ENCODE measurements at regions not wholly inside any gene's neighbourhood (a gene's known extent, or its start where the extent isn't known, plus 50 kb on each side); places are given as distances from the start of the nearest gene placed in this dataset.

DNA sequence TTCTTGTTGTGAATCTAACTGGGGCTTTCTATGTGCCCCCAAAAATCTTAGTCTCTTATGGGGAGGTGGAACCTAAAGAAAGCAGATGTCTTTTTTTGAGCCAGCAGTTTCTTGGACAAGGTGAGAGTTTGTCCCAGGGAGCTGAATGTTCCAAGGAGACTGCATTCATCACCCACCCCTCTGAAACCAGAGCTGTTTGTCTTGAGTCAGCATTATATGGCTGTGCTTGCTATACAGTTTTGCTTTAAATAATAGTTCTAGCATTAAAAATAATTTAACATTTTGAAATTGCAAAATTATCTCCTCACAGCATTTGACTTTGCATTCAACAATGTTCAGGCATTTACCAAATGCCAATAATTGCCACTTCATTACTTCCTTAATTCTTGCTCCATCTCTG lies 813.3 kb downstream of the BCL11B start:
- no peak for DNase-seq (ENCODE audit: low spot score)

DNA sequence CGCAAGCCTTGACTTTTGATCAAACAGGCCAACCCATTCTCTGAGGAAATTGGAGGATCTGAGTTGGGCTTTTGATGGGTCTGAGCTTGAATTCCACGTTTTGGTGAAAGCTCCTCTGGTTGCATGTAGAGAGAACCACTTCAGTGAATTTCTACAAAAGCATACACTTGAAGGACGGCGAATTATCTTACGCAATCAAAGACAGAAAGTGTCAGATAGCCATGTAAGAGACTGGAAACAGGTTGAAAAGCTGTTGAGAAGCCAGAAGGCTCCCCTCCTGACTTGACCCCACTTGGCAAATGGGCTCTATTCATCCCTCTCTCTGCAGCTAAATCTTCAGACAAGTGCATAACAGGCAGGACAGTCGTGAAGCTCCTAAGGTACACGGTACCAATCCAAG lies 809.1 kb downstream of the BCL11B start:
- no peak for DNase-seq (ENCODE audit: low spot score)

DNA sequence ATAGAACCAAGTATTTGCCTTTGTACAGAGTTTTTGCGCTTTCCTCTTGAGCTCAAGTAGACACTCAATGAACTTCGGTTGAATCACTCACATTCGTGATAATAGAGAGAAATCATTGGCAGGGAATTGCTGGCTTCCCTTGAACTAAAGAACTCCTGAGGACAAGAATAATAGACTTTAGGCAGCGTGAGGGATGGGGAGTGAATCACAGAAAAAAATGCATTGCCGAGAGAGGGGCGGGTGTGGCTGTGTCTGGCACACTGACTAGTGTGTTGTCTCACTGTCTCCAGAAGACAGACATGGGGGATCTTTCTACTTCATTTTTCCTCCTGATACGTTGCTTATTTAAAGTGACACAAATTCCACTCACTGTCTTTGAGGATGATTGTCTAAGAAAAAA lies 805.2 kb downstream of the BCL11B start:
- no peak for DNase-seq (ENCODE audit: low spot score)

DNA sequence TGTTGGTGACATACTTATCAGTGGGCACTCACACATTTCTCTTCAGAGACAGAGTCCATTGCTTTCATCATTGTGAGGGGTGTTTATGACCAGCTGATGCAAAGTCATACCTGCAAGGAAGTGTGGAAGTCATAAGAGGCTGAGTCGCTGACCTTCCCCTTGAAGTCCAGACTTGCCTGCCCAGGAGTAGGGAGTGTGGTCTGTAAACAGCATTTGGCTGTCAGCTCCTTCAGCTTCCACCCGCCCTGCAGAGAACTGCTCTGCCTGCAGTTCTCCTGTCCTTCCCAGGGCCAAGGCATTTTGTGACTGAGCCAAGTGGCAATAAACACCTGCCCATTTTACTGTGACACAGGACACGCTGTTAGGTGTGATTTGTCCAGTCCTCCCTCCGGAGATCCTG lies 801.3 kb downstream of the BCL11B start:
- no peak for DNase-seq (ENCODE audit: low spot score)

DNA sequence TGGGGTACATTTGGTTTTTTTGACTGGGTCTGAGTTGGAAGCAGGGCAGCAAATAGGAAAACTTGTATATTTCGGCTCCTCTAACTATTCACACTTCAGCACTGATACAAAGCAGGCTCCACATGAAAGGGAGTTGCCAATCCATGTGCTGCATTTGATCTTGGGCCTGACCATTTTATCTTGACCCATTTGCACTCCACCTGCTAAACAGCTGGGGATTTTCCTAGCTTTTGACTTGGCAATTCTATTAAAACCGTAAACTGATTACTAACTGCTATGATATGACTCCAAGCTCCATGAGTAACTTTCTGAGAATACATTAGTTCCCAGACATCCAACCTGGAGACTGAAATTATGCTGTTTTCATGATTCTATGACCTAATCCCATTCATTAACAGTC lies 797.1 kb downstream of the BCL11B start:
- DNase-seq (ENCODE audit: low spot score) = no peak

DNA sequence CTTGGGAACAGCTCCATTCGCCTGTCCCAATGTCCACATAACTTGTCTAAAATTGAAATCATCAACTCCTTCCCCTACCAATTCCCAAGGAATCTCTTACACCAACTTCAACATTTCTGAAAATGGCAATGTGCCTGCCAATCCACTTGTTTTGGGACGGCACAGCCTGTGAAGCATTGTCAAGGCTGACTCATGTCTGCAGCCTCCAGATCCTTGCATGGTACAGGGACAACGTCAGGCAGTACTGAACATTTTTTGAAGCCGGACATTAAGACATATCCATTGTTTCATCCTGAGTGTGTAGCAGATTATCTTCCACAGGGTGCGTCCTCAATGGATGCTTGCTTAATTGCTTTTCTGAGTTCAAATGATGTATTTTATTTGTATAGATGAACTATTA lies 794.1 kb downstream of the BCL11B start:
- no peak for DNase-seq (ENCODE audit: low spot score)

DNA sequence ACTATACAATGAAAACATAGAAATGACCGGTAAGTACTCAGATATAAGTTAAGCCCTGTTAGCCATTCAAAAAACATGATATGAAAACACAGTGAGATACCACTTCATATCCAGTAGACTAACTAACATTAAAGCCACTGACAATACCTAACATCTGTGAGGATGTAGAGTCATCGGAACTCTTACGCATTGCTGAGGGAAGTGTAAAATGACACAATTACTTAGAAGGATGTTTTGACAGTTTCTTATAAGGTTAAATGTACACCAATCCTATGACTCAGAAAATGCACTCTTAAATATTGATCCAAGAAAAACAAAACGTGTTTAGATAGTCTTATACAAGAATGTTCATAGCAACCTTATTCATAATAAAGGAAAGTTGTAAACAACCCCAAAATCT lies 782.9 kb downstream of the BCL11B start:
- DNase-seq (ENCODE audit: low spot score) = no peak

DNA sequence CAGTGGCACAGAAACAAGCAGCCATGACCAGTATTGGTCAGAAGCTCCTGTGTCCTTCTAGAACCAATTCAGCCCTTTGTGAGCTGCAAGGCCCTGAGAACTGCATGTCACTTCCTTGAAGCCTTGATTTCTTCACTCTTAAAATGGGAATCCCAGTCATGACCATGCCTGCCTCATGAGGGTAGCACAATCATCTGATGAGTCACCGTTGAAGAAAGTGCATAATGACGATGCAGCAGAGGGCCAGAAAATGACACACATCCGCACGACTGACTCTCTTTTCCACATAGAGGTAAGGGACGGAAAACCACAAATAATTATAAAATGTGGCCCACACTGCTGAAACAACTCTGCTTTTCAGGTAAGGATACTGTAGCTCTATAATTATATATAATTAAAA lies 777.4 kb downstream of the BCL11B start:
- DNase-seq (ENCODE audit: low spot score) = no peak

DNA sequence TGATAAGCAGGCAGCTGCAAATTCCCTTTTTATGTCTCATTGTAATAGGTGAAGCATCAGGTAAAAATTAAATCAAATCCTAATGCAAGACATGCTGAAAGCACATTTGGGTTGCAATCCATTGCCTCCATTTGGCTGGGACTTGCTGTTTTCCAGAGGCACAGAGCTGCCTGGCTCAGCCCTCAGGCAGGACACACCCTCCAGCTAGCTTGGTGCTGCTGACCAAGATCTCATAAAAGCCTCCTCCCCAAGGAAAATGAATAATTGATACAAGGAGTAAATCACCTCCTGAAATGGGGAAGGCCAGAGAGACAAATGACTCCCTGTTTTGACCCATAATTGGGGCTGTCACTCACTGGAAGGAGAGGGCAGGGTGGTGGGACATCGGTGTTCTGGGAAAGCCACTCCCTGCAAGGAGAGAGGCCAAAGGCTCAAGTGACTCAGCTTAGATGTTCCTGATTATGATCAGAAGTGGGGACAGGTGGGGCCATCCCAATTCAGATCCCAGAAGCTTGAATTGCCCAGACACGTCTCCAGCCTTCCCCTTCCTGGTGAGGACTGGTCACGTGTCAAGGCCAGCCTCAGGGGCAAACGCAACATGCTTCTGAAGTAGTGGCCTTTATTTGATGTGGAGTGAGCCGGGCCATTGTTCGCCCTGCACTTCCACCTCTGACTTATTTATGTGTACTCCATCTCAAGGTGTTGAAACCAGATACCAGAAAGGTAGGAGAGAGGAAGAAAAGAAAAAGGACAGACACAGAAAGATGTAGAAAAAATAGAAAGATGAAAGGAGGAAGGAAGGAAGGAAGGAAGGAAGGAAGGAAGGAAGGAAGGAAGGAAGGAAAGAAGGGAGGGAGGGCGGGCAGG lies 773.7 kb downstream of the BCL11B start:
- DNase-seq (ENCODE audit: low spot score) = no peak

DNA sequence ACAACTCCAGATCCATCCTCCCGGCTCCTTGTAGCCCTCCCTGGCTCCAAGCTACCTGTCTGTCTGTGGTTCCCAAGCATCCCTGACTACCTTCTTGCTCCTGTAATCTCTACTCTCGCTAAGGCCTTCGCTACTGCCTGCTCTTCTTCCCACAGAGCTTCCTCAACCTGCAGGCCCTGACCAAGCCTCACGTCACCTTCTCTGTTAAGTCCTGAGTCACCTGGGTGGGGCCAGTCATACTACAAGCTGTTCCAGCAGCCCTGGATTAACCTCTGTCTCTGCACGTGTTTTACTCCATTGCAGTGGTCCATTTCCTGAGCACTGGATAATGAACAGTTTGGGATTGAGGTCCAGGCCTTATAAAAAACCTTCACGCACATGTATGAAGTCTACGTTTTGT lies 770.7 kb downstream of the BCL11B start:
- no peak for DNase-seq (ENCODE audit: low spot score)

DNA sequence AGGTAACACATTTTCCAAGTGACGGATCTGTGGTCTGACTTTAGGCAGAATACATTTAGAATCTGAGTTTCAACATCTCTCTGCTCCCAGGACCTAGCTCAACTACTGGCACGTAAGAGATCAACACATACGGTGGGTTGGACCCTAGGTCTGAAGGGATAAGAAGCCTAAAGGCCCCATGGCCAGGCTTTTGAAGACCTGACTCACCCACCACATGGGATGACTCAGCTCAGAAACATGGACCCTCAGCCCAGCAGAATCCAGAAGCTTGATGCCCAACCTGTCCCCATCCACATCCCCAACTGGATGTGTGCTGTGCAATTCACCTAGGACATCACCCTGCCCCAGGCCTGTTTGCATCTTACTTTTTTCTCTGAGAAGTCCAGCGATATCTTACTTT lies 770.2 kb downstream of the BCL11B start:
- DNase-seq (ENCODE audit: low spot score) = no peak

DNA sequence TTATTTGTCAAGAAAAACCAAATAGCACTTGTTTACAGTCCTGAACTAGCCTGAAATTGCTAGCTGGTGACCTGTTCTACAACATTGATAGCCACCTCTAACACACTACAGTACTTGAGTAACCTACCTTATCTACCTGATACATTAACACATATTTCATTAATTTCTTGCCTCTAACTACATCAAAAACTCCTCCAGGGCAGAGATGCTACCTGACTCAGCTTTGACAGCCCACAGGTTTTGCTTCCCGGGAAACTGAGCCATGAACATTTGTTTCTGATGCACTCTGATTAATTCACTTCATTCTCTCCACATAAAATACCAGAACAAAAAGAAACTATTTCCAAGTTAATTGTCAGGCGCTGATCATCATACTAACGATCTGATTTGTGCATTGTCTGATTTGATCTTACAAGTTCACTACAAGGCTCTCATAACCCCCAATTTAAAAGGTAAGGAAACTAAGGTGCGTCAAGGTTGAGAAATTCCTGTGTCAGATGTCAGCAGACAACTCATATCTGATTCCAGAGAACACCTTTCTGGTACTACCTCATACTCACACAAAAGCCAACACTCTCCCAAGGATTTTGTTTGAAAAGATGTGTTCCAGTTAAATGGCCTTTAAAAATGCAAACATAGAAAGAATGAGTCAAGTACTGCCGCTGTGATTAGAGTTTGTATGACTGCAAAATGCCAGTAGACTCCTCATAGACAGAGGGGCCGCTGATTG lies 768.7 kb downstream of the BCL11B start:
- no peak for DNase-seq (ENCODE audit: low spot score)

DNA sequence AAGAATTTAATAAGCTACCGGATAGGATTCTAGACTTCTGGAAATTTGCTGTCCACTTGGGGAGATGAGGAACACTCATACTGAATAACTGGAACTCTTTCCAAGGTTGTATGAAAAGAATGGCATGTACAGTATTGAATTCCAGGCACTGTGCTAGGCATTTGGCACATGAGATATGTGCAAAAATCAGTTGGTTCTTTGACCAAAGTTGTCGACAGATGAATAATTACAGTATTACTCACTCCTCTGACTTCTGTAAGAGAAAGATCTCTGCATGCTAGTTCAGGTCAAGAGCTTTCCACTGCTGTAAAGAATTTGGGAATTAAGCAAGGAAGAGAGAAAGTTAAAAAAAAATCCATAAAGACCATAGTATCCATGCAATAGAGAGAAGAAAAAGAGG lies 764.7 kb downstream of the BCL11B start:
- no peak for DNase-seq (ENCODE audit: low spot score)

DNA sequence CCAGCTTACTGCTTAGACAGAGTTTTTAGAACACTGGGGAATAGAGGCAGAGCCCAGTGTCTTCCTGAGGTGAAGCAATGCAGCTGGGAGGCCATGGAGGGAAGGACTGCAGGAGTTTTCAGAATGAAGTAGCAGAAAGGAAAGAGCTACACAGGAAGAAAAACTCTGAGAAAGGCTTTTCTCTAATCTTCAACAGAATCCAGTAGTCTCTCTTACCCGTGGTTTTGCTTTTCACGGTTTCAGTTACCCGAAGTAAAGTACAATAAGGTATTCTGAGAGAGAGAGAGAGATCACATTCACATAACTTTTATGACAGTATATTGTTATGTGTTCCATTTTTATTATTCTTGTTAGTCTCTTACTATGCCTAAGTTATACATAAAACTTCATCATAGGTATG lies 761.6 kb downstream of the BCL11B start:
- DNase-seq (ENCODE audit: low spot score) = no peak

DNA sequence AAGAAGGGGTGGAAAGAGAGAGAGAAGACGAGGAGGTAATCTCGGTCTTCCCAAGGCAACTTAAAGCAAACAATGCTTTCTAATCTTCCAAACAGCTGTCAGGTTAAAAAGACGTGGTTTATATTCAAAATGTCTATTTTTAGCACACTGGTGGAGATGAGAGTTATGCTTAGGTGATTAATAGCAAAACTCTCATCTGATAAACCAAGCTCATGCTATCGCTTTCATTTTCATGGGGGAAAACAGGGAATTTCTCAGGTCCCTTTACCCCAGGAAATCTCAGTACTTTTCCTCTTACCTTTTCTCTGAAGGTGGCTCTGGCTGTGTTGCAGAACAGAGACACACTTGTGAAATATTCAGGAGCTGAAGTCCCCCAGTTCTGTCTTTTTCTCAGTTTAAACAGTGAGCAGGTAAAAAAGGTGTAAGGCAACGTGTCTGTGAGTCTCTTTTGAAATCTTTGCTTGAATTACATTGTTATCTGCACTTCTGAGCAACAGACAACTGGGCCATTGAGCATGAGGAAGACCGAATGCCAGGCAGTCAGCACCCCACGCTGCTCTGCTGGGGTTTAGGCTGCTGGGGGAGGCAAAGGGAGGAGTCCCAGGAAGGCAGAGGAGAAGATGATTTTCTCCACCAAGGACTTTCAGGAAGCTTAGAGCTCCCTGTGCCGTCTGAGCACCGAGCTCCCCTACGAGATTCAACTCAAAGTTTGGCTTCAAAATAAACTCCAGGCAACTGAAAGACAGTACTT lies 759.3 kb downstream of the BCL11B start:
- DNase-seq (ENCODE audit: low spot score) = no peak

DNA sequence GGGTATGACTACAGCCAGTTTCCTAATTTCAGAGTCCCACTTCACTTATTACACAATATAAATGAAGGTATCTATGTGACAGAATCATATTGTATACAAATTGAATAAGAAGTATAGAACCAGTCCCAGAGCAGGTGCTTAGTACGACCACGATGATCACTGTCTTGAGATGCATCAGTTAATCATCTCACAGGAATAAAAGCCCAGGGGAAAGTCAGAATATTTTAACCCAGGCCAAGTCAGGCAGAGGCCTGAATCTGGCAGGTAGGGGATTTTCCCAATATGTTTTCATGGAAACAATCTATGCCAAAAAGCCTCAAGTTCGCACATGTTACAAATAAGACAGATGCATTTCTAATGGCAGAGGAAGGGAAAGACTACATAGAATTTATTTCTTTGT lies 758.4 kb downstream of the BCL11B start:
- DNase-seq (ENCODE audit: low spot score) = no peak

DNA sequence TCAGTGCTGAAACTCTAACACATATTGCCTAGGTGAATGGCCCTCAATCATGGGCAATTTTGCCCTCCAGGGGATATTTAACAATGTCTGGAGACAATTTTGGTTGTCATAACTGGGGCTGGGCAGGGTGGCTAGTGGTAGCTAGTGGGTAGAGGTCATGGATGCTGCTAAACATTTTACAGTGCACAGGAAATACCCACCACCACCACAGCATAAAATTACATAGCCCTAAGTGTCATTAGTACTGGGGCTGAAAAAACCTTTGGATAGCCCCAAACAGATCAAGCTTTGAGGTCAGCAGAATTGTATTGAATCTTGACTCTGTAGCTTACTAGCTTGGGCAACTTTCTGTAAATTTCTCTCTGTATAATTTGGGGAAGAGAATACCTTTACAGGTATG lies 758.0 kb downstream of the BCL11B start:
- no peak for DNase-seq (ENCODE audit: low spot score)

DNA sequence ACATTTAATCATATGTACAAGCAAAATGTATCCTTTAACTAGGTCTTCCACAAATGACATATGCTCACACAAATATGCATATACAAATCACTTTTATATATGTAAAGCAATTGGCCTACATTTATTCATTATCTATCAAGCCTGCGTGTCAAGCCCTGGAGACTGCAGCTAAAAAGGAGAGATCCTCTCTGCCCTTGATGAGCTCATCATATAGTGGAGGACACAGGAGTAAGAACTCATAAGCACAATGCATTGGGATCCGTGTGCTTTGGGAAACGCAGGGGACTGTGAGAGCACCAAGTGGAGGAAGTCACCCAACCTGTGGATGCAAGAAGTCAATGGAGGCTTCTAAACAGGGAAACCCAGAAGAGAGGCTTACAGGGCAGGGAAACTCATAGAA lies 735.7 kb downstream of the BCL11B start:
- DNase-seq (ENCODE audit: low spot score) = no peak

DNA sequence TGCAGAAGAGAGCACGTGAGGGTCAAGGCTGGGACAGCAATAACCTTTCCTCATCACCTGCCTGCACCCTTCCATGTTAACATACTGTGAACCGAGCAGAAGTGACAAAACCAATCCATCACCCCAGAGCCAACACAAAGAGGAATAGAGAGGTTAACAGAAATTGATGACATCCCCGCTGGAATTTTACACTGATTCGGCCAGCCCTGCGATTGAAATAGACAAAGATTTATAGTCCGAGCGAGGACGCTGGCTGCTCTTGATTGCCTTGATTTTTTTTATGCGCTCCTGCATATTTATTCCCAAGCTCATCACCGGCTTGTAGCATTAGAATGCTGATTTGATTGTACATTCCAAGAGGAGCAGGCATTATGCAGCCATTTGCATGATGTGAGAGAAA lies 729.7 kb downstream of the BCL11B start:
- no peak for DNase-seq (ENCODE audit: low spot score)

DNA sequence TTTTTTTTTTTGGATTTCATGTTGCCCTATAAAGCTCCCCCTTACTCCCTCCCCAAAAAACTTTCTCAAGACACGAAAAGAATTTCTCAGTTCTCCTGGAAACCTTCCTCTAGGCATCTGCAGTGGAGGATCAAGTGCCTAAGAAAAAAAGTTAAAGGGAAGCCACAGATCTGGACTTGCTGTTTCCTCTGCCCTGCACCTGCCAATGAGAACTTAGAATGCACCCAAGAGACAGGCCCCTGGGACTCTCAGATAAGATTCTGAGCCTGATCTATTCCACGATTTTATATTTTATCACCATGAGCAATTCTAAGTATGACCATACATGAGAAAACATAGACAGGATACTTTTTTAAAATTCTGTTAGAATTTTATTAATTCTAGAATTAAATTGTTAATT lies 728.9 kb downstream of the BCL11B start:
- no peak for DNase-seq (ENCODE audit: low spot score)

DNA sequence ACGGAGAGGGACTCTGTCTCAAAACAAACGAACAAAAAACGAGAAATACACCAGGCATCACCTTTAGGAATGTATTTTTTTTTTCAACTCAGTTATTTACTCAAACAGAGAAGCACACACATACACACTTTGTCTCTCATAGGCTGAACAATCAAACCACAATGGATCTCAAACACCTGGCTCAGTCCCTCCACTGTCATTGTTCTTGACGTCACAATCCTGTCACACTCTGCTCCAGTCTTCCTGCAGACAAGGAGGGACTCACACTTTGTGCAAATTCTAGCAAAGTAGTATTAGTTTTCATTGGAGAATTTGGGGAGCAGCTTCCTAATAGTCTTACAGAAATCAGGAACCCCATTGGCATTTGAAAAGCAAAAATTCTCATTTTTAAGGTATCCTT lies 727.8 kb downstream of the BCL11B start:
- no peak for DNase-seq (ENCODE audit: low spot score)

DNA sequence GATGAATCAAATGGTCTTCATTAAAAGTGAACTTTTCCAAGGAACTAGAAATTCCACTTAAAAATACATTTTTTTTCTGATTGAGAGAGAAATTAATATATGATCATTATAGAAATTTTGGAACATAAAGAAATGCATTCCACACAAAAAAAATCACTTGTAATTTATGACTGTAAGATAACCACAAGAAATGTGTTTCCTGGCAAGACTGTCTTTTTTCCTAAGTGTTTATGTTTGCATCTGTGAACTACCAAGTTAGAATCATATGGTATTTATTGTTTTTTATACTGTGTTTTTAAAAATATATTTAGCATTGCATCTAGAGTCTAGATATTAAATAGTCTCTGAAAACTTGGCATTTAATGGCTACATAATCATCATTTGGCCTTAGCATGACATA lies 726.8 kb downstream of the BCL11B start:
- DNase-seq (ENCODE audit: low spot score) = no peak

DNA sequence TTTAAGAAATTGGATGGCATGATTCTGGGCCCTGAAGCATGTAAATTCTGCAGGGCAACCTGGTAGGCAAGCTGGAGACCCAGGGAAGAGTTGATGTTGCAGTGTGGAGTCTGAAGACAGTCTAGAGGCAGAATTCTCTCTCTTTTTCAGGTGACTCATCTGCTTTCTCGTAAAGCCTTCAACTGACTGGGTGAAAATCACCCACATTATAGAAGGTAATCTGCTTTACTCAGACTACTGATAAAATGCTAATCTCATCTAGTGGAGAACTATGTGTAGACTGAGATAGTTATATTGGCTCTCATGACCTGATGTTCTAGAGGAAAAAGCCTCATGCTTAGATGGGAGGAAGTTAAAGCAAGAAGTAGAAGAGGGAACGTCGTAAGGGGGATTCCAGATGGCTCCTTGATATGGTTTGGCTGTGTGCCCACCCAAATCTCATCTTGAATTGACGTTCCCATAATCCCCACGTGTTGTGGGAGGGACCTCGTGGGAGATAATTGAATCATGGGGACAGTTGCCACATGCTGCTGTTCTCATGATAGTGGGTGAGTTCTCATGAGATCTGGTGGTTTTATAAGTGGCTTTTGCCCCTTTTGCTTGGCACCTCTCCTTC lies 723.8 kb downstream of the BCL11B start:
- DNase-seq (ENCODE audit: low spot score) = no peak
